Breast epithelium (tissue), 4 donors: ENCODE measurements at regions not wholly inside any gene's neighbourhood (a gene's known extent, or its start where the extent isn't known, plus 50 kb on each side); places are given as distances from the start of the nearest gene placed in this dataset.

Experiments
- DNase-seq, 2 donors: peaks; one replicate each; pipeline ENCODE4 v3.0.0-alpha.2; 2019; ENCODE audit warnings: low spot score in 2 of 2
- H3K27ac ChIP-seq, 2 donors: fragments of 200-600 bp; sonication (generic) in 1 of 2; one replicate each; pipeline ENCODE4 v1.5.1; 2016 to 2019; ENCODE audit warnings: mild to moderate bottlenecking in 1 of 2
- H3K27me3 ChIP-seq, 2 donors: fragments of 200-600 bp; sonication (generic) in 1 of 2; one replicate each; pipeline versions ENCODE4 v1.5.1 to v1.6.0; 2017 to 2019; ENCODE audit warnings: control low read depth in 1 of 2, mild to moderate bottlenecking in 1 of 2
- H3K36me3 ChIP-seq: fragments of 200-600 bp; one replicate; pipeline ENCODE4 v1.5.1; 2019
- H3K4me1 ChIP-seq, 2 donors: fragments of 200-600 bp; sonication (generic); one replicate each; pipeline ENCODE4 v1.5.1; 2016 to 2019; ENCODE audit warnings: control low read depth in 1 of 2
- H3K4me3 ChIP-seq, 3 donors: fragments of 200-600 bp; sonication (generic); 1 replicate in 2 of 3; 2 replicates in 1 of 3; pipeline ENCODE4 v1.5.1; 2016 to 2019; ENCODE audit warnings: mild to moderate bottlenecking in 3 of 3, moderate library complexity in 2 of 3
- H3K9me3 ChIP-seq, 2 donors: fragments of 200-600 bp; sonication (generic) in 1 of 2; one replicate each; pipeline ENCODE4 v1.5.1; 2016 to 2019; ENCODE audit warnings: control low read depth in 1 of 2
- CTCF ChIP-seq, 3 donors: fragments of 450-650 bp; IDR thresholded peaks; one replicate each; pipeline ENCODE4 v1.5.1; 2016 to 2017; ENCODE audit warnings: antibody characterized with exemption in 3 of 3, mild to moderate bottlenecking in 3 of 3, moderate library complexity in 3 of 3
- POLR2A ChIP-seq: fragments of 450-650 bp; IDR thresholded peaks from one replicate; pipeline ENCODE4 v1.6.1; 2016; ENCODE audit warnings: antibody characterized with exemption, mild to moderate bottlenecking, moderate library complexity
- POLR2AphosphoS5 ChIP-seq, 3 donors: sonication (generic); formaldehyde crosslinking; IDR thresholded peaks; one replicate each; pipeline ENCODE4 v1.6.1; 2017; ENCODE audit warnings: antibody characterized with exemption in 3 of 3
- intact Hi-C: fragments of 100-400 bp; cut with DNase I; formaldehyde crosslinking; loops from one replicate; pipeline ENCODE4 v1.15.1; 2023; ENCODE audit warnings: low total_unique reads

GRCh38 chr4:60890743-60891142, 309.4 kb upstream of the ADGRL3 start:
- TF ChIP-seq CTCF (IDR thresholded peaks at IDR 0.05) (no peak), POLR2A (no peak), POLR2AphosphoS5 (IDR thresholded peaks at IDR 0.05) (no peak)
- Histone ChIP-seq H3K4me1 (no peaks in the 10 kb centered on the region), H3K4me3 (no peak overlapping the region), H3K36me3 (no peaks in the 10 kb centered on the region), H3K9me3 (no peaks in the 10 kb centered on the region), H3K27me3 (no peaks in the 10 kb centered on the region), H3K27ac (no peak overlapping the region)
- DNase-seq, result no peak
- intact Hi-C loops, result no loop called here

GRCh38 chr4:60891947-60892346, 308.2 kb upstream of the ADGRL3 start:
- TF ChIP-seq CTCF (IDR thresholded peaks at IDR 0.05) (no peak), POLR2AphosphoS5 (IDR thresholded peaks at IDR 0.05) (no peak), POLR2A (no peak)
- Histone ChIP-seq H3K27me3 (no peaks in the 10 kb centered on the region), H3K4me3 (no peak overlapping the region), H3K4me1 (no peaks in the 10 kb centered on the region), H3K27ac (no peak overlapping the region), H3K9me3 (no peaks in the 10 kb centered on the region), H3K36me3 (no peaks in the 10 kb centered on the region)
- intact Hi-C loops, result no loop called here
- no peak for DNase-seq

- intact Hi-C loops, result no loop called here
- TF ChIP-seq POLR2AphosphoS5 (IDR thresholded peaks at IDR 0.05), result no peak
- TF ChIP-seq CTCF (IDR thresholded peaks at IDR 0.05), result no peak
- no peak for TF ChIP-seq POLR2A
Measured at GRCh38 chr4:60897415-60897814, 302.7 kb upstream of the ADGRL3 start.

GRCh38 chr4:60905162-60905561, 295.0 kb upstream of the ADGRL3 start:
- Histone ChIP-seq H3K4me3 (no peak overlapping the region), H3K27me3 (no peaks in the 10 kb centered on the region), H3K9me3 (no peaks in the 10 kb centered on the region), H3K4me1 (no peaks in the 10 kb centered on the region), H3K36me3 (no peaks in the 10 kb centered on the region), H3K27ac (no peak overlapping the region)
- no peak for DNase-seq
- no peak for TF ChIP-seq CTCF (IDR thresholded peaks at IDR 0.05)
- TF ChIP-seq POLR2A, result no peak
- no peak for TF ChIP-seq POLR2AphosphoS5 (IDR thresholded peaks at IDR 0.05)
- intact Hi-C loops, result no loop called here

More at GRCh38 chr4:60897415-60897814, 302.7 kb upstream of the ADGRL3 start:
- no peak overlapping the region for H3K27ac ChIP-seq
- no peaks in the 10 kb centered on the region for H3K36me3 ChIP-seq
- no peaks in the 10 kb centered on the region for H3K27me3 ChIP-seq
- no peak for DNase-seq
- H3K9me3 ChIP-seq, result no peaks in the 10 kb centered on the region
- no peaks in the 10 kb centered on the region for H3K4me1 ChIP-seq
- no peak overlapping the region for H3K4me3 ChIP-seq

GRCh38 chr4:60911127-60911526, 289.0 kb upstream of the ADGRL3 start:
- Histone ChIP-seq H3K9me3 (no peaks in the 10 kb centered on the region), H3K36me3 (no peaks in the 10 kb centered on the region), H3K27ac (no peak overlapping the region), H3K4me3 (no peak overlapping the region), H3K27me3 (no peaks in the 10 kb centered on the region), H3K4me1 (no peaks in the 10 kb centered on the region)
- intact Hi-C loops, result no loop called here
- TF ChIP-seq POLR2AphosphoS5 (IDR thresholded peaks at IDR 0.05) (no peak), POLR2A (no peak), CTCF (IDR thresholded peaks at IDR 0.05) (no peak)
- DNase-seq, result no peak
